Frontal cortex (tissue), 3 donors: ENCODE measurements at regions not wholly inside any gene's neighbourhood (a gene's known extent, or its start where the extent isn't known, plus 50 kb on each side); places are given as distances from the start of the nearest gene placed in this dataset.

Experiments
- DNase-seq, 2 donors: peaks; one replicate each; pipeline ENCODE4 v3.0.0; 2012; ENCODE audit warnings: low spot score in 2 of 2
- FAIRE-seq: peaks from 2 replicates; lab custom pipeline; 2012; peaks lifted over from hg19 to GRCh38; lab: Jason Lieb, UNC
- donor health status: control.
- donor health status: control.
- donor health status: control.

GRCh38 chr7:117971556-117972244, 98.5 kb upstream of the CTTNBP2 start:
- FAIRE-seq: no peak
- DNase-seq: no peak

- DNase-seq: no peak
- FAIRE-seq: no peak
Observed at GRCh38 chr7:117972606-117973005, 99.4 kb upstream of the CTTNBP2 start.

DNA sequence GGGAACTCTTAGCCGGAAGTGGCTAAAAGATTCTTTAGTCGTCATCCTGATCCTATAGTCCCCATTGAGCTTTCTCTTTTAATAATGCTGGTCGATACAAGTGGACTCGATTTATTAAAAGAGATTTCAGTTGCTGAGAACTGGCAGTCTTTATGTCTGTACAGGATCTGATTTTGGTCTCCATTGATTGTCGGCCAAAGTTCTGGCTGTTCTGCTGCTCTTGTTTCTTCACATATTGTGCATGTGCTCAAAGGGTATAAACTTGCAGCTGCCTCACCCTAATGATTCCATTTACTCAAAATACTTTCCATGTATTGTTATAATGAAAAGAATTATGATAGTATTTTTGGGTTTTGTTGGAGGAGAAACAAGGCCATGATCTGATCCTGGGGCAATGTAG, 100.7 kb upstream of the CTTNBP2 start:
- DNase-seq (no peak), FAIRE-seq (no peak)

DNA sequence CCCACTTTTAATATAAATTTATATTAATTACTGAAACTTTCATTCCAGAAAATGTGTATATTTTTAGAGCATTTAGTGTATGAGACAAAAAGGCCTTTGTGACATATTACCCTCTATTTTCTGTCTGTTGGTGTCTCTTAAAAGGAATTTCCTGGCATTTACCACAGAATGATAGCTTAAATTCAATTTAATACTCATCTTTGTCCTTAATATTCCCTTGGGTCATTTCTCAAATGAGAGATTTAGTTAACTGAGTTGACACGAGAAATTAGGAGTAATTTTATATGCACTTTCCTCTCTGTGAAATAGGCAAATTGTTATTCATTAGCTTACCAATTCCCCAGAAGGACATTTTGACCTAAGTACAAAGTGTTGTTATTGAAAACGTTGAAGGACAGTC, 101.7 kb upstream of the CTTNBP2 start:
- DNase-seq (no peak), FAIRE-seq (no peak)

DNA sequence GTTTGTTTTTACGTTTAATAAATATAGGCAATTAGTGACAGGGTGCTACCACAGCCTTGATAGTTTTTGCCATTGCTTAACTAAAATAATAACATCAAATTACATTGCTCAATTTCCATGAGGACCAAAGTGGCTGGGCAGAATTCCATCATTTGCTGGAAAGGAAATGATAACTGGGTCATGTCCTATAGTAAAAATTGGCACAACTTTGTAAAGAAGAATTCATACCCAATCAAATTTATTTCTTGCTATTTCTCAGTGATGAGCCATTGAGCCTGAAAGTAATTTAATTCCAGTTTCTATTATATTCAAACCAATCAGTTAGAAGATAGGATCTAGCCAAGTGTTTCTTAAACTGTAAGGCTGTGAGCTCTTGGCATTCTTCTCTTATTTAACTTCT, 102.2 kb upstream of the CTTNBP2 start:
- no peak for FAIRE-seq
- no peak for DNase-seq

DNA sequence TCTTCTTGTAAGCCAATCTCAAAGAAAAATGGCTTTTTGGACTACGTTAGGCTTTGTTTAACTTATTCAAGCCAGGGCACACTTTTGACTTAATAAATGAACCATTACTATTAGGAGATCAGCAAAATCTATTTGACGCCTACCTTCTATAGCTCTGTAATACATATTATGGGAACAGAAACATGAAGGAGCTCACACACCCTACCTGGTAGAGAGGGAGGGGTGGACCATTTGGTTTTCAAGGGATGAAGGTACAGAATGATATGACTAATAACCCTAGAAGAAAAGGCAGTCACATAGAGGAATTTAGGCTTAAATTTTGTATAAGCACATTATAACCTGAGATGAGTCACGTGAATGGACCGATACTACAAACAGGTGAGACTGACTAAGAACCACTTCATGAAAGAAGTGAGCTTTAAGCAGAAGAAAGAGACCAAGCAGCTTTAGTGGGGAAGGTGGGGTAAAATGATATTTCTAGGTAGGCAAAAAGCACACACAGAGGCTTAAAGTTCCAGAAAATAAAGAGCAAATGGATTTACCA, 106.8 kb upstream of the CTTNBP2 start:
- no peak for FAIRE-seq
- DNase-seq: no peak

GRCh38 chr7:117982071-117983055, 109.1 kb upstream of the CTTNBP2 start:
- no peak for FAIRE-seq

GRCh38 chr7:117986645-117987269, 113.5 kb upstream of the CTTNBP2 start:
- DNase-seq (no peak), FAIRE-seq (no peak)

More at GRCh38 chr7:117982071-117983055, 109.1 kb upstream of the CTTNBP2 start:
- DNase-seq: no peak

- DNase-seq: no peak
- no peak for FAIRE-seq
Observed at GRCh38 chr7:117990834-117991233, 117.6 kb upstream of the CTTNBP2 start.

- DNase-seq: no peak
- FAIRE-seq: no peak
Observed at GRCh38 chr7:117992635-117993376, 119.6 kb upstream of the CTTNBP2 start.

DNA sequence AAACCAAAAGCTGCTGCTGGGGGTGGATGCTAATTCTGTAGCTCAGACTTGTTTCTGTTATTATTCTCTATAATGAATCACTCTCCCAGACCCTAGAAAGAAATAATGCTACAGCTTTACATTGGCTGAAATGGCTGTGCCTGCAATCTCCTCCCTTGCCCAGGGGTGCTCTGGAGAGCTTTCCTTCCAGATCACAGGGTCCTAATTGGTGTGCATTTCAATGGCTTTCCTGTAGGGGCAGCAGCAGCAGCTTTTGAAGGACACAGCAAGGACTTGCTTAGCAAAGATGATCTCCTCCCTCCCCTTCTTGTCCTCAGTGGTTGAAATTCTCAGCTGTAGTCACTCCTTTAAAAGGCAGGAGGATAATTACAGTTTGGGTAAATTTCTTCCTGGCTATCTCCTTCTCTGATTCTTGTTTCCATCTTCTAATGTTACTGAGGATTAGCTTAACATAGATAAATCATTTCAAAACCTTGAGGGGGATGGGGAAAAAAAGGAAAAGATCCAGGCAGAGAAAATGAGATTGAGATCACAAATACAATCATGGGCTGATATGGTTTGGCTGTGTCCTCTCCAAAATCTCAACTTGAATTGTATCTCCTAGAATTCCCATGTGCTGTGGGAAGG, 120.2 kb upstream of the CTTNBP2 start:
- peak in 1 of 2 donors; percentile 23 for DNase-seq
- FAIRE-seq: no peak

DNA sequence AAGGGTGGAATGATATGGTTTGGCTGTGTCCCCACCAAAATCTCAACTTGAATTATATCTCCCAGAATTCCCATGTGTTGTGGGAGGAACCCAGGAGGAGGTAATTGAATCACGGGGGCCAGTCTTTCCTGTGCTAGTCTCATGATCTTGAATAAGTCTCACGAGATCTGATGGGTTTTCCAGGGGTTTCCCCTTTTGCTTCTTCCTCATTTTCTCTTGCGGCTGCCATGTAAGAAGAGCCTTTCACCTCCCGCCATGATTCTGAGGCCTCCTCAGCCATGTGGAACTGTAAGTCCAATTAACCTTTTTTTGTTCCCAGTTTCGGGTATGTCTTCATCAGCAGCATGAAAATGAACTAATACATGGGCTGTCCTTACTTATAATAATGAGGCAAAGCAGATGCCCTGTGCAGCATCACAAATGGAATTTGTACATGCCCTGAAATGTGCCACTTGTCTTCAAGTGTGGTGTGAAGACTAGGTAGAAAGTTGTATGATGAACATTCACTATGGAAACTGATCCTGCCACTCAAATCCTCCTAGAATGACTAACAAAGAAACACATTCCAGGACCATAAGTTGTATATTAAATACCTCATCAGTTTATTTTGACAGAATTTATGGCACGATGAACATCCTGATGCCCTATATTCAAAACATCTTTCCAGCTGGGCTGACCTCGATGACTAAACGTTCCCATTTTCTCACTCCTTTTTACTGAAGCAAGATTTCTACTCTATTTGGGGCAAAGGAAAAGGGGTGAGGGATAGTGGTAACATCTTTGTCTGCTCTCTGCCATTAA, 122.8 kb upstream of the CTTNBP2 start:
- FAIRE-seq: no peak
- no peak for DNase-seq

GRCh38 chr7:117997862-117998825, 124.9 kb upstream of the CTTNBP2 start:
- FAIRE-seq: no peak
- no peak for DNase-seq

DNA sequence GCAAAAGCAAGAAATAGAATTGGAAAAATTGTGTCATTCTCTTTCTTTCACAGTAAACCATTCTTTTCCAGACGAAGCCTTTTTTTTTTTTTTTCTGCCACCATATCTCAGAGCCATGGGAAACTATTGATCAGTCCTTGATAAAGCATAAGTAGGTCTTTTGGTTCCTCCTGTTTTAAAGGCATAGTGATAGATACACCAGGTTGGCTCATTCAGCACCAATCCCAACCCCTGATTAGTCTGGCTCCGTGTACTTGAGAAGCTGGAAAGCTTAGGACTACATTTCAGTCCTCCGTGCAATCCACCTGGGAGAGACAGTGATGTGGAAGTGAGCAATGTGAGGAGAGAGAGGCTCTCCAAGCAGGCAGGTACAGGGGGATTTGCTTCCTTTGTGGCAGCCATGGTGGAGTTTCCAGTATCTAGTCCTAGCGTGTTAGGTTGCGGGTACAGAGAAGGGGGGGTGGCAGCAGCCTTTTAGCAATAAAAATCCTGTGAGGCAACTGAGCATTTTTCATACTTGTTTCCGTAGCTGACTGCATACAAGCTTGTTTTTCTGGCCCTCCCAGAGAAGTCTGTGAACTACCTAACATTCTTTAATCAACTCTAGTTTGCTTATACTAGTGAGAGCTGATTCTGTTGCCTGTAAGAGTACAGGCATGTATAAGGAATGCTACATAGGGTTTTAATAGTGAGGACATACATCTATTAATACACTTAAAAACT, 127.4 kb upstream of the CTTNBP2 start:
- DNase-seq (no peak), FAIRE-seq (no peak)

DNA sequence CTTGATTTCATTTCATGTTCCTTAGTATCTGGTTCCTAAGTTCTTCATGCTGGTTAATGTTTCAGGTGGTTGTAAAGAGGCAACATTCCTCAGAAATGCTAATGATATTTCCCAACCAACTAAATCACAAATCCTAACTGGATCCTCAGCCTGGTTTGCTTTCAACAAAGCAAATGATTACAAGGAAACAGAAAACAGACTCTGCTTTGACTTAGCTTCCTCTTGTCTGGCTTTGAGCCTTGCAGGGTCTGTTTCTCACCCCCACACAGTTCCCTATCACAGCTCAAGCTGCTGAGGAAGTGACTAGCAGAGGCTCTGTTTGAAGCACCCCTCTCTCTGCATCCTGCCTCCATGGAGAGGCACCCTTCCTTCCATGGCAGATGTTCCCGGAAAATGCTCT, 130.2 kb upstream of the CTTNBP2 start:
- no peak for FAIRE-seq
- DNase-seq: no peak

- DNase-seq: no peak
- FAIRE-seq: no peak
Observed at GRCh38 chr7:118005026-118005425, 131.8 kb upstream of the CTTNBP2 start.

DNA sequence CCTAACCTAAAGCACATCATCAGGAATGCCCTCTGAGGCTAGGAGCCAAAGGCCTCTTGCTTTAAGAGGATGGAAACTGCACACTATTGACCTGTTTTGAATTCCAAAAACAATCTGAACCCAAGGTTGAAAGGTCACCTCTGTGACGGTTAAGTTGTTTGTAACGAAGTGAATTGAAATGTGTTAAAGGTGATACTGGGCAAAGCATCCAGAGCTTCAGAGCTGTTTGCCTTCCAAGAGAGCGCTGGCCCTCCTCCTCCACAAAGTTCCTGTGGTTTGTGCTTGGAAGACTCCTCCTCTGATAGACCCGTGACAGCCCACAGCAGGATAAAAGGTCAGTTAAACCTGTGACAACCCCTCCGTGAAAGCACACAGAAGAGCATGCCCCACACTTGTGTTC, 133.7 kb upstream of the CTTNBP2 start:
- FAIRE-seq: no peak
- DNase-seq: no peak
